ENCODE measurements at regions not wholly inside any gene's neighbourhood (a gene's known extent, or its start where the extent isn't known, plus 50 kb on each side); places are given as distances from the start of the nearest gene placed in this dataset.

GRCh38 chr1:193960499-193960898 lies 774.1 kb upstream of the B3GALT2 start:
- FAIRE-seq = no peak
- TF ChIP-seq, protein P1, sequence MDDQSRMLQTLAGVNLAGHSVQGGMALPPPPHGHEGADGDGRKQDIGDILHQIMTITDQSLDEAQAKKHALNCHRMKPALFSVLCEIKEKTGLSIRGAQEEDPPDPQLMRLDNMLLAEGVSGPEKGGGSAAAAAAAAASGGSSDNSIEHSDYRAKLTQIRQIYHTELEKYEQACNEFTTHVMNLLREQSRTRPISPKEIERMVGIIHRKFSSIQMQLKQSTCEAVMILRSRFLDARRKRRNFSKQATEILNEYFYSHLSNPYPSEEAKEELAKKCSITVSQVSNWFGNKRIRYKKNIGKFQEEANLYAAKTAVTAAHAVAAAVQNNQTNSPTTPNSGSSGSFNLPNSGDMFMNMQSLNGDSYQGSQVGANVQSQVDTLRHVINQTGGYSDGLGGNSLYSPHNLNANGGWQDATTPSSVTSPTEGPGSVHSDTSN (IDR thresholded peaks at IDR 0.05; ENCODE audit: insufficient replicate concordance, low read depth, low read length) = no peak
- TF ChIP-seq, protein P2, sequence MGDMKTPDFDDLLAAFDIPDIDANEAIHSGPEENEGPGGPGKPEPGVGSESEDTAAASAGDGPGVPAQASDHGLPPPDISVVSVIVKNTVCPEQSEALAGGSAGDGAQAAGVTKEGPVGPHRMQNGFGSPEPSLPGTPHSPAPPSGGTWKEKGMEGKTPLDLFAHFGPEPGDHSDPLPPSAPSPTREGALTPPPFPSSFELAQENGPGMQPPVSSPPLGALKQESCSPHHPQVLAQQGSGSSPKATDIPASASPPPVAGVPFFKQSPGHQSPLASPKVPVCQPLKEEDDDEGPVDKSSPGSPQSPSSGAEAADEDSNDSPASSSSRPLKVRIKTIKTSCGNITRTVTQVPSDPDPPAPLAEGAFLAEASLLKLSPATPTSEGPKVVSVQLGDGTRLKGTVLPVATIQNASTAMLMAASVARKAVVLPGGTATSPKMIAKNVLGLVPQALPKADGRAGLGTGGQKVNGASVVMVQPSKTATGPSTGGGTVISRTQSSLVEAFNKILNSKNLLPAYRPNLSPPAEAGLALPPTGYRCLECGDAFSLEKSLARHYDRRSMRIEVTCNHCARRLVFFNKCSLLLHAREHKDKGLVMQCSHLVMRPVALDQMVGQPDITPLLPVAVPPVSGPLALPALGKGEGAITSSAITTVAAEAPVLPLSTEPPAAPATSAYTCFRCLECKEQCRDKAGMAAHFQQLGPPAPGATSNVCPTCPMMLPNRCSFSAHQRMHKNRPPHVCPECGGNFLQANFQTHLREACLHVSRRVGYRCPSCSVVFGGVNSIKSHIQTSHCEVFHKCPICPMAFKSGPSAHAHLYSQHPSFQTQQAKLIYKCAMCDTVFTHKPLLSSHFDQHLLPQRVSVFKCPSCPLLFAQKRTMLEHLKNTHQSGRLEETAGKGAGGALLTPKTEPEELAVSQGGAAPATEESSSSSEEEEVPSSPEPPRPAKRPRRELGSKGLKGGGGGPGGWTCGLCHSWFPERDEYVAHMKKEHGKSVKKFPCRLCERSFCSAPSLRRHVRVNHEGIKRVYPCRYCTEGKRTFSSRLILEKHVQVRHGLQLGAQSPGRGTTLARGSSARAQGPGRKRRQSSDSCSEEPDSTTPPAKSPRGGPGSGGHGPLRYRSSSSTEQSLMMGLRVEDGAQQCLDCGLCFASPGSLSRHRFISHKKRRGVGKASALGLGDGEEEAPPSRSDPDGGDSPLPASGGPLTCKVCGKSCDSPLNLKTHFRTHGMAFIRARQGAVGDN (IDR thresholded peaks at IDR 0.05) = no peak
- TF ChIP-seq, protein P3, sequence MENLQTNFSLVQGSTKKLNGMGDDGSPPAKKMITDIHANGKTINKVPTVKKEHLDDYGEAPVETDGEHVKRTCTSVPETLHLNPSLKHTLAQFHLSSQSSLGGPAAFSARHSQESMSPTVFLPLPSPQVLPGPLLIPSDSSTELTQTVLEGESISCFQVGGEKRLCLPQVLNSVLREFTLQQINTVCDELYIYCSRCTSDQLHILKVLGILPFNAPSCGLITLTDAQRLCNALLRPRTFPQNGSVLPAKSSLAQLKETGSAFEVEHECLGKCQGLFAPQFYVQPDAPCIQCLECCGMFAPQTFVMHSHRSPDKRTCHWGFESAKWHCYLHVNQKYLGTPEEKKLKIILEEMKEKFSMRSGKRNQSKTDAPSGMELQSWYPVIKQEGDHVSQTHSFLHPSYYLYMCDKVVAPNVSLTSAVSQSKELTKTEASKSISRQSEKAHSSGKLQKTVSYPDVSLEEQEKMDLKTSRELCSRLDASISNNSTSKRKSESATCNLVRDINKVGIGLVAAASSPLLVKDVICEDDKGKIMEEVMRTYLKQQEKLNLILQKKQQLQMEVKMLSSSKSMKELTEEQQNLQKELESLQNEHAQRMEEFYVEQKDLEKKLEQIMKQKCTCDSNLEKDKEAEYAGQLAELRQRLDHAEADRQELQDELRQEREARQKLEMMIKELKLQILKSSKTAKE (IDR thresholded peaks at IDR 0.05; ENCODE audit: low read depth, poor library complexity, severe bottlenecking) = no peak
- TF ChIP-seq, protein P4, sequence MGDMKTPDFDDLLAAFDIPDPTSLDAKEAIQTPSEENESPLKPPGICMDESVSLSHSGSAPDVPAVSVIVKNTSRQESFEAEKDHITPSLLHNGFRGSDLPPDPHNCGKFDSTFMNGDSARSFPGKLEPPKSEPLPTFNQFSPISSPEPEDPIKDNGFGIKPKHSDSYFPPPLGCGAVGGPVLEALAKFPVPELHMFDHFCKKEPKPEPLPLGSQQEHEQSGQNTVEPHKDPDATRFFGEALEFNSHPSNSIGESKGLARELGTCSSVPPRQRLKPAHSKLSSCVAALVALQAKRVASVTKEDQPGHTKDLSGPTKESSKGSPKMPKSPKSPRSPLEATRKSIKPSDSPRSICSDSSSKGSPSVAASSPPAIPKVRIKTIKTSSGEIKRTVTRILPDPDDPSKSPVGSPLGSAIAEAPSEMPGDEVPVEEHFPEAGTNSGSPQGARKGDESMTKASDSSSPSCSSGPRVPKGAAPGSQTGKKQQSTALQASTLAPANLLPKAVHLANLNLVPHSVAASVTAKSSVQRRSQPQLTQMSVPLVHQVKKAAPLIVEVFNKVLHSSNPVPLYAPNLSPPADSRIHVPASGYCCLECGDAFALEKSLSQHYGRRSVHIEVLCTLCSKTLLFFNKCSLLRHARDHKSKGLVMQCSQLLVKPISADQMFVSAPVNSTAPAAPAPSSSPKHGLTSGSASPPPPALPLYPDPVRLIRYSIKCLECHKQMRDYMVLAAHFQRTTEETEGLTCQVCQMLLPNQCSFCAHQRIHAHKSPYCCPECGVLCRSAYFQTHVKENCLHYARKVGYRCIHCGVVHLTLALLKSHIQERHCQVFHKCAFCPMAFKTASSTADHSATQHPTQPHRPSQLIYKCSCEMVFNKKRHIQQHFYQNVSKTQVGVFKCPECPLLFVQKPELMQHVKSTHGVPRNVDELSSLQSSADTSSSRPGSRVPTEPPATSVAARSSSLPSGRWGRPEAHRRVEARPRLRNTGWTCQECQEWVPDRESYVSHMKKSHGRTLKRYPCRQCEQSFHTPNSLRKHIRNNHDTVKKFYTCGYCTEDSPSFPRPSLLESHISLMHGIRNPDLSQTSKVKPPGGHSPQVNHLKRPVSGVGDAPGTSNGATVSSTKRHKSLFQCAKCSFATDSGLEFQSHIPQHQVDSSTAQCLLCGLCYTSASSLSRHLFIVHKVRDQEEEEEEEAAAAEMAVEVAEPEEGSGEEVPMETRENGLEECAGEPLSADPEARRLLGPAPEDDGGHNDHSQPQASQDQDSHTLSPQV (IDR thresholded peaks at IDR 0.05) = no peak
- TF ChIP-seq, protein P5, sequence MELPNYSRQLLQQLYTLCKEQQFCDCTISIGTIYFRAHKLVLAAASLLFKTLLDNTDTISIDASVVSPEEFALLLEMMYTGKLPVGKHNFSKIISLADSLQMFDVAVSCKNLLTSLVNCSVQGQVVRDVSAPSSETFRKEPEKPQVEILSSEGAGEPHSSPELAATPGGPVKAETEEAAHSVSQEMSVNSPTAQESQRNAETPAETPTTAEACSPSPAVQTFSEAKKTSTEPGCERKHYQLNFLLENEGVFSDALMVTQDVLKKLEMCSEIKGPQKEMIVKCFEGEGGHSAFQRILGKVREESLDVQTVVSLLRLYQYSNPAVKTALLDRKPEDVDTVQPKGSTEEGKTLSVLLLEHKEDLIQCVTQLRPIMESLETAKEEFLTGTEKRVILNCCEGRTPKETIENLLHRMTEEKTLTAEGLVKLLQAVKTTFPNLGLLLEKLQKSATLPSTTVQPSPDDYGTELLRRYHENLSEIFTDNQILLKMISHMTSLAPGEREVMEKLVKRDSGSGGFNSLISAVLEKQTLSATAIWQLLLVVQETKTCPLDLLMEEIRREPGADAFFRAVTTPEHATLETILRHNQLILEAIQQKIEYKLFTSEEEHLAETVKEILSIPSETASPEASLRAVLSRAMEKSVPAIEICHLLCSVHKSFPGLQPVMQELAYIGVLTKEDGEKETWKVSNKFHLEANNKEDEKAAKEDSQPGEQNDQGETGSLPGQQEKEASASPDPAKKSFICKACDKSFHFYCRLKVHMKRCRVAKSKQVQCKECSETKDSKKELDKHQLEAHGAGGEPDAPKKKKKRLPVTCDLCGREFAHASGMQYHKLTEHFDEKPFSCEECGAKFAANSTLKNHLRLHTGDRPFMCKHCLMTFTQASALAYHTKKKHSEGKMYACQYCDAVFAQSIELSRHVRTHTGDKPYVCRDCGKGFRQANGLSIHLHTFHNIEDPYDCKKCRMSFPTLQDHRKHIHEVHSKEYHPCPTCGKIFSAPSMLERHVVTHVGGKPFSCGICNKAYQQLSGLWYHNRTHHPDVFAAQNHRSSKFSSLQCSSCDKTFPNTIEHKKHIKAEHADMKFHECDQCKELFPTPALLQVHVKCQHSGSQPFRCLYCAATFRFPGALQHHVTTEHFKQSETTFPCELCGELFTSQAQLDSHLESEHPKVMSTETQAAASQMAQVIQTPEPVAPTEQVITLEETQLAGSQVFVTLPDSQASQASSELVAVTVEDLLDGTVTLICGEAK (IDR thresholded peaks at IDR 0.05; ENCODE audit: borderline replicate concordance) = no peak
- TF ChIP-seq GATAD2B (conservative IDR thresholded peaks at IDR 0.05; ENCODE audit: low read depth) (no peak), RBBP5 (conservative IDR thresholded peaks at IDR 0.05) (no peak)

More at GRCh38 chr1:193960499-193960898, 774.1 kb upstream of the B3GALT2 start:
- BruUV-seq (replicated peaks) = no TSS peak
- ATAC-seq (no peak), DNase-seq (ENCODE audit: low read depth, low spot score) (no peak)
- Histone ChIP-seq H3K79me2 (ENCODE audit: control insufficient read depth, insufficient read depth, low read length) (no peaks in the 10 kb centered on the region), H3K4me3 (no peak overlapping the region), H2AFZ (ENCODE audit: control insufficient read depth, low read depth, low read length) (no peak overlapping the region), H3K4me2 (ENCODE audit: control insufficient read depth, insufficient read depth) (no peak overlapping the region), H4K20me1 (ENCODE audit: control insufficient read depth, insufficient read depth) (no peaks in the 10 kb centered on the region), H3K4me1 (ENCODE audit: control insufficient read depth, insufficient read depth, low read length) (no peaks in the 10 kb centered on the region), H3K9ac (ENCODE audit: control insufficient read depth, insufficient read depth, low read length) (no peak overlapping the region), H3K36me3 (ENCODE audit: control insufficient read depth in 2 of 2, insufficient read depth in 2 of 2, low read length in 1 of 2) (no peaks in the 10 kb centered on the region), H3K9me3 (replicated peaks; ENCODE audit: control insufficient read depth, insufficient read depth, low read length) (no peaks in the 10 kb centered on the region), H3K27ac (ENCODE audit: control insufficient read depth, insufficient read depth) (no peak overlapping the region), H3K27me3 (replicated peaks in 1 of 2; ENCODE audit: control insufficient read depth in 2 of 2, insufficient read depth in 2 of 2, low read length in 1 of 2) (no peaks in the 10 kb centered on the region)
- in situ Hi-C loops (cut with MboI) = no loop called here
- intact Hi-C loops (cut with micrococcal nuclease; ENCODE audit: unreplicated experiment) = no loop called here
- 0% methylated on average over 1 of the region's 1 CpG for WGBS (ENCODE audit: insufficient coverage, insufficient replicate concordance, low lambda C conversion rate, missing lambda C conversion rate)
- ChIA-PET SMC1A (ENCODE audit: uncharacterized antibody, unreplicated experiment) (no interaction called here), POLR2A (no interaction called here), CTCF (no interaction called here), RAD21 (ENCODE audit: unreplicated experiment) (no interaction called here)
